Rectal smooth muscle tissue (tissue), 1 donor: ENCODE measurements at regions not wholly inside any gene's neighbourhood (a gene's known extent, or its start where the extent isn't known, plus 50 kb on each side); places are given as distances from the start of the nearest gene placed in this dataset.

Experiments
- H3K27ac ChIP-seq: one replicate; pipeline ENCODE4 v1.7.0; 2013; ENCODE audit warnings: low read depth, low read length, inconsistent platforms
- H3K27me3 ChIP-seq: one replicate; pipeline ENCODE4 v1.7.0; 2013; ENCODE audit warnings: low read length; ENCODE audit not compliant: control insufficient read depth, insufficient read depth
- H3K36me3 ChIP-seq: one replicate; pipeline ENCODE4 v1.7.0; 2013; ENCODE audit warnings: low read length; ENCODE audit not compliant: control insufficient read depth, insufficient read depth
- H3K4me1 ChIP-seq: one replicate; pipeline ENCODE4 v1.7.0; 2013; ENCODE audit warnings: low read length; ENCODE audit not compliant: control insufficient read depth, insufficient read depth
- H3K4me3 ChIP-seq: one replicate; pipeline ENCODE4 v1.7.0; 2013; ENCODE audit warnings: low read length
- H3K9ac ChIP-seq: one replicate; pipeline ENCODE4 v1.7.0; 2013; ENCODE audit warnings: low read length

DNA sequence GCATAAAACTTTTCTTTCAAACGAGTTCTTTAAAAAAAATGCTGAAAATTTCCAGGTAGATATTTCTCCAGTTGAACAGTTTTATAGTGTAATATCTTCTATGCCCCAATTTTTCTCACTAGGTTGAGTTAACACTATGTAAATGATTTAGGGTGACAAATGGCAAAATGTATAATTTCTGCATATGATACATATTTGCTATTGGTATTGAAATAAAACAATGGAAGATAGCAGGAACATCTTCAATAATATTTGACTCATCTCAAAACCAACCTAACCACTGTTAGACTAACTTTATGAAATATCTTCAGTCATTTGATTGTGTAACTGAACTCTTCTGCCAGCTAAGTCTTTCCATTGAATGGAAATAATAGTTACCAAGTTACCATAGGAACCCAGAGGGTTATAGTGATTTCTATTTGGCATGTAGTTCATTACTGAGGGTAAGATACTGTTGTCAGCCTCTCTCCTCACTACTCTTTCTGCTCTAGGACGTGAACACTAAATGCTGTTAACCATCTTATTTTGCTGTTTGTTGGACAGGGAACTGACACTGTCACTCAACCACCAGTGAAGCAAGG is 824.7 kb upstream of the NECTIN3 start:
- Histone ChIP-seq H3K27me3 (no peaks in the 10 kb centered on the region), H3K9ac (no peak overlapping the region), H3K4me3 (no peak overlapping the region), H3K27ac (no peak overlapping the region), H3K36me3 (no peaks in the 10 kb centered on the region), H3K4me1 (no peaks in the 10 kb centered on the region)

DNA sequence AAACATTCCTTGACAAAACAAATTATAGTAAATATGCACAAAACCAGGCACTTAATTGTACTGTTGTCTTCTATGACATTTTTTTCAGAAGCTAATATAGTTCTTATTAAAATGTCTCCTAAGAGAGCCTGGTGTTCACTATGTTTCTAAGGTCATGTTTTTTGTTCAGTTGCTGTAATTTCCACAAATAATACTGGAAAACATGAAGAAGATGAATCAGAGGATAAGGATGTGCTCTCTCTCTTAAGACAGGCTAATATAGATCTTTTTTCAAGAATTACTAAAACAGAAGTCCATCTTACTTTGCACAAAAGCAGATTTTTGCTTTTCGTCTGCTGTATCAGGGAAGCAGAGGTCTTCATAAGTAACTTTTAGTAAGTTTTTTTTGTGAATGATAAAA is 823.0 kb upstream of the NECTIN3 start:
- no peak overlapping the region for H3K27ac ChIP-seq
- no peak overlapping the region for H3K9ac ChIP-seq
- H3K4me1 ChIP-seq: no peaks in the 10 kb centered on the region
- H3K27me3 ChIP-seq: no peaks in the 10 kb centered on the region
- H3K36me3 ChIP-seq: no peaks in the 10 kb centered on the region
- H3K4me3 ChIP-seq: no peak overlapping the region

DNA sequence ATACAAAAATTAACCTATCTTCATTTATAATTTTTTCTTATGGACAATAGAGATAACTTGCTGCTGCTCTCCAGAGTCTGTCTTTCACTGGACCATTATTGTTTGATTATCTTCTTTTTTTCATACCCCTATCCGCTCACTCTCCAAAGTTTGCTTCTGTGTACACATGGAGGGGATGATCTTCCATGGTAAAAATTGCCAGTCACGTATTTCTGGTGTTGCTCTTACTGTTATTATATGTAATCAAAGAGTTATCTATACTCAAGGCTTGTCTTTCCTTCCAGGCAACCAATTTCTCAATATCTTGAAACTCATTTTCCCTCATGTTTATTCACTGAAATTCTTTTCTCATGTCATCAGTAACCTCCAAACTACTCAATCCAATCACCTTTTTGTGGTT is 817.8 kb upstream of the NECTIN3 start:
- H3K4me1 ChIP-seq: no peaks in the 10 kb centered on the region
- H3K36me3 ChIP-seq: no peaks in the 10 kb centered on the region
- no peak overlapping the region for H3K9ac ChIP-seq
- H3K27me3 ChIP-seq: no peaks in the 10 kb centered on the region
- H3K4me3 ChIP-seq: no peak overlapping the region
- H3K27ac ChIP-seq: no peak overlapping the region

DNA sequence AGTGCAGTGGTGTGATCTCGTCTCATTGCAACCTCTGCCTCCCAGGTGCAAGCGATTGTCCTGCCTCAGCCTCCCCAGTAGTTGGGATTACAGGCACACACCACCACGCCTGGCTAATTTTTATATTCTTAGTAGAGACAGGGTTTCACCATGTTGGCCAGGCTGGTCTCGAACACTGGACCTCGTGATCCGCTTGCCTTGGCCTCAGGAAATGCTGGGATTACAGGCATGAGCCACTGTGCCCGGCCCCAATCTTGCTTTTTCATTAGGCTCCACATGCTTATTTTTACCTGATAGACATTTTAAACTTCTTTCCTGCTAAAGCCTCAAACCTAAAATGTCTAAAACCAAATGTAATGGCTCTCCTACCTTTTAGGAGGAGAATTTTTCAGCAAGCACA is 817.0 kb upstream of the NECTIN3 start:
- Histone ChIP-seq H3K4me1 (no peaks in the 10 kb centered on the region), H3K4me3 (no peak overlapping the region), H3K27me3 (no peaks in the 10 kb centered on the region), H3K9ac (no peak overlapping the region), H3K36me3 (no peaks in the 10 kb centered on the region), H3K27ac (no peak overlapping the region)

DNA sequence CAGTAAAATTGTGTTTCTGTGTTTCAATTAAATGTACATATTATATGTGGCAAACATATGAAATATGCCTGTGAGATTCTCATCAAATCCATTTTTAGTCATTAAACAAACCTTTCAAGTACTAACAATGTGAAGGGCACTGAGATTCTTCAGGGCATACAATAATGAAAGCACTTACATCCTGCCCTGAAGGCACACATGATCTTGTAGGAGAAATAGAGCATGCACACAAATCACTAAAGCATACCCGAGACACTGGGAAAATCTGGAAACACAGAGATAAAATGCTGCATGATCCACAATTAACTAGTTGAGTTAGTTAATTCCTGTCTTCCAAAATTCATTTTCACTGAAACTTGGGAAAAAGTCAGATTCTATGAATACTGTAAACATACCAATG is 810.5 kb upstream of the NECTIN3 start:
- Histone ChIP-seq H3K4me3 (no peak overlapping the region), H3K9ac (no peak overlapping the region), H3K27ac (no peak overlapping the region)

DNA sequence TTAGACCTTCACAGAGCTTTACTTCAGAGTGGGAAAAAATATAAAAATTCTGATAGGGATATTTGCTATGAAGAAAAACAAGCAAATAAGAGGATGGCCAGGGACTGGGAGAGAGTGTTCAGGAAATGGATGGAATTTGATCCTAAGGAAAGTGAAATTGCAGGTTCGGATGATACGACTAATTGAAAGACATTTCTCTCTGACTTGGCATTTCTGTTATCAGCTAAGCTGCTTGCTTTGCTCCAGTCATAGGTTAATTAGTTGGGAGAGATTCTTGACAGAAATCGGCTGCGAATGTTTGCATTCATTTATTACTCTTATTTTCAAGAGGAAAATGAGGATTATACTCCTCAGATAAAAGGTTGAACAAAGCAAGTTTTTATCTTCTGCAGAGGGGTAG is 808.7 kb upstream of the NECTIN3 start:
- Histone ChIP-seq H3K9ac (no peak overlapping the region), H3K27ac (no peak overlapping the region), H3K4me3 (no peak overlapping the region), H3K4me1 (no peaks in the 10 kb centered on the region), H3K36me3 (no peaks in the 10 kb centered on the region), H3K27me3 (no peaks in the 10 kb centered on the region)

More for the DNA sequence above, 810.5 kb upstream of the NECTIN3 start:
- H3K27me3 ChIP-seq: no peaks in the 10 kb centered on the region
- H3K4me1 ChIP-seq: no peaks in the 10 kb centered on the region
- no peaks in the 10 kb centered on the region for H3K36me3 ChIP-seq

DNA sequence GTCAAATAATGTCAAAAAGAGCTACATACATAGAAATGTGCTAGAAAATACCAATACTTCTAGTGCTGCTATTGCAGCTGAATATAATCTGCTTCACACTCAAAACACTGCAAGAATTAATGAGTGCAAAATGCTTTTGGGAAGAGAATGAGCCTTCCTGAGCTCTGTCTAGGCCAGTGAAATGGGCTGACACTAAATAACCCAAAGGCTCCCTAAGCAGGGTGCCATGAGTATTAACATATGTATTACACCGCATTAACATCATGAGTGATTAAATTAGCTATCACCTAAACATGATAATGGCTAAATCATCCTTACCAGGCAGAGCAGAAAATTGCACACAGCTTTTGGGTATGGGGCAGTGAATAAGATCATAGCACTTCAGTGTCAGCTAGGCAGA is 806.3 kb upstream of the NECTIN3 start:
- H3K4me3 ChIP-seq: no peak overlapping the region
- H3K27ac ChIP-seq: no peak overlapping the region
- H3K4me1 ChIP-seq: no peaks in the 10 kb centered on the region
- H3K36me3 ChIP-seq: no peaks in the 10 kb centered on the region
- H3K9ac ChIP-seq: no peak overlapping the region
- no peaks in the 10 kb centered on the region for H3K27me3 ChIP-seq

DNA sequence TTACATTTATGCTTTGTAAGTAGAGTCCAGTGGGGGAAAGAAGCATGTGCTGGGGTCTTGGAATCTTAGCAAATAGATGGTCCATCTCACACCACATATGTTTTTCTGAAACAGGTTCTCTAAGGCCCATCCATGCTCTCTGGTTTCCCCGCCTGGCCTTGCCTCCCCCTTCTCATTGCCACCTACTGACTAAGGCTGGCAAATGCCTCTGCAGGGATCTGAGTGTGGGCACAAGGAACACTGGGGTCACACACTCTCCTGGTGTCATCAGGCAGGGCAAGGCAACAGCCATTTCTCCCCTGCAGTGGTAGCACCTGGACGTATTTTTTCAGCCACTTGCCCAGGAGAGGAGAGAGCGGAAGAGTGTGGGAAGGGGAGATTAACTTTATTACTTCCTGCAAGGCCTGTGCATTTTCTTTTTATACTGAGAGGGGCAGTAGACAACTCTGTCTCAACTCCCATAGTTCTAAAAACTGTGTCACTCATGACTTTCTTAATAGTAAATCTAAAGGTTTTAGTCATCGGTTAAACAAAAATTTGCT is 804.2 kb upstream of the NECTIN3 start:
- Histone ChIP-seq H3K9ac (no peak overlapping the region), H3K27me3 (no peaks in the 10 kb centered on the region), H3K4me3 (no peak overlapping the region), H3K36me3 (no peaks in the 10 kb centered on the region), H3K27ac (no peak overlapping the region), H3K4me1 (no peaks in the 10 kb centered on the region)

DNA sequence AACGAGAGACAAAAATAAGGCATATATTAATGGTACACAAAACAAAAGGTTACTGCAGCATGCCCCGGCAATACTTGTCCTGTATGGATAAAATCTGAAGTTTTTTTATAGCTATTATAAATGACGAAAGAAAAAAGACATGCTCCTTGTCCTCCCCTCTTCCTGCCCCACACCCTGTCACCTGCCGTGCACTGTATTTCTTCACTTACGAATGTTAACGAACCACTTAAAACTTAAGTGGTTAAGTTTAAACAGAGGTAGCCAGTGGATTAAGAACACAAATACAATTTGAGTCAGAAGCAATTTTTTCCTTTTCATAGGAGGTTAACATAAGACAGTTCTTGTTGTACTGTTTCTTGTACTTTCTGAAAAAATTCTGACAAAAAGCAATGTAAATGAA is 799.1 kb upstream of the NECTIN3 start:
- H3K27ac ChIP-seq: no peak overlapping the region
- H3K9ac ChIP-seq: no peak overlapping the region
- no peak overlapping the region for H3K4me3 ChIP-seq
- H3K27me3 ChIP-seq: no peaks in the 10 kb centered on the region
- H3K36me3 ChIP-seq: no peaks in the 10 kb centered on the region
- no peaks in the 10 kb centered on the region for H3K4me1 ChIP-seq

DNA sequence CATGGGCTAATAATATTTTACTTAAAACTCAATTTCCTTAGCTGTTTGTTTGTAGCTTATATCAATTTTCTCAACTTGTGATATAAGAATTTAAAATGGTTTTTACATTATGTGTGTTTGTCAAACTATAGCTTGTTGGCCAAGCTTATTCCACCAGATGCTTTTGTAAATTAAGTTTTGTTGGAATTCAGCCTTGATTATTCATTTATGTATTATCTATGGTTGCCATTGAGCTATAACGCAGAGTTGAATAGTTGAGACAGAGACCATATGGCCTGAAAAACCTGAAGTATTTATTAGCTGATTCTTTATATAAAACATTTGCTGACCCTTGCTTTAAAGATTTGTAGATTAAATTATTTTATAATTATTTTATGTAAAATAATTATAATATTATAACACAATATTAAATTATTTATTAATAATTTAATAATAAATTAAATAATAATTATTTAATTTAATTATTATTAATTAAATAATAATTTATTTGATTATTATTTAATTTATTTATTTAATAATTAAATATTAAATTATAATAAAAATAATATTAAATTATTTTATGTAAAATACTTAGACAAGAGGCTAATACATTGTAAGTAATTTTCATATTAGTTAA is 779.6 kb upstream of the NECTIN3 start:
- Histone ChIP-seq H3K27ac (no peak overlapping the region), H3K9ac (no peak overlapping the region), H3K36me3 (no peaks in the 10 kb centered on the region), H3K4me1 (no peaks in the 10 kb centered on the region), H3K4me3 (no peak overlapping the region), H3K27me3 (no peaks in the 10 kb centered on the region)

DNA sequence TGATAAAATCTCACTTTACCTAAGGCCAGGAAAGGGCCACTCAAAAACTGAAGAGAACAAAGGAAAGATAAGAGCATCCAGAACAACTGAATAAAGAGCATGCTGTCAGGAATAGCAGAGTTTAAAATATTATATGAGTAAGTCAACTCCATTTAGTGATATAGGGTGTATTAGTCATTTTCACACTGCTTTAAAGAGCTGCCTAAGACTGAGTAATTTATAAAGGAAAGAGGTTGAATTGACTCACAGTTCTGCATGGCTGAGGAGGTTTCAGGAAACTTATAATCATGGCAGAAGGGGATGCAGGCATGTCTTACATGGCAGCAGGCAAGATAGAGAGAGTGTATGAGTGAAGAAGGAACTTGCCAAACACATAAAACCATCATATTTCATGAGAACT is 778.0 kb upstream of the NECTIN3 start:
- no peaks in the 10 kb centered on the region for H3K27me3 ChIP-seq
- H3K9ac ChIP-seq: no peak overlapping the region
- H3K36me3 ChIP-seq: no peaks in the 10 kb centered on the region
- no peak overlapping the region for H3K27ac ChIP-seq
- no peak overlapping the region for H3K4me3 ChIP-seq
- no peaks in the 10 kb centered on the region for H3K4me1 ChIP-seq

DNA sequence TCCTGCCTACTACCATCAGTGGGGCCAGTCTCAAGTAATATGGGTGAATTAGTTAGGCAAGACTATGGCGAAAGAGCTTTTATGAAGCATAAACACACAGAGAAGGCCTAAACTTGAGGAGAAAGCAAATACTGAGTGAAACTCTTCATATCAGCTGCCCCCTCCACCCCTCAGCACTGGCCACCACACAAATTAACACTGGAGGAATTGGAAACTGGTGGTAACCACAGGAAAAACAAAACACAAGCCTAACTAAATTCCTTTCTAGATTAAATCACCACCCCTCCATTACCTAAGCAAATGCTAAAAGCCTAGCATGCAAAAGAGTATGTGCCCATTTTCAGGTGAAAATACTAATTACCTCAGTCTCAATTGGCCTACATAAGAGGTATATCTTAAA is 774.7 kb upstream of the NECTIN3 start:
- no peaks in the 10 kb centered on the region for H3K36me3 ChIP-seq
- no peak overlapping the region for H3K9ac ChIP-seq
- no peak overlapping the region for H3K27ac ChIP-seq
- H3K4me3 ChIP-seq: no peak overlapping the region
- no peaks in the 10 kb centered on the region for H3K4me1 ChIP-seq
- H3K27me3 ChIP-seq: no peaks in the 10 kb centered on the region

DNA sequence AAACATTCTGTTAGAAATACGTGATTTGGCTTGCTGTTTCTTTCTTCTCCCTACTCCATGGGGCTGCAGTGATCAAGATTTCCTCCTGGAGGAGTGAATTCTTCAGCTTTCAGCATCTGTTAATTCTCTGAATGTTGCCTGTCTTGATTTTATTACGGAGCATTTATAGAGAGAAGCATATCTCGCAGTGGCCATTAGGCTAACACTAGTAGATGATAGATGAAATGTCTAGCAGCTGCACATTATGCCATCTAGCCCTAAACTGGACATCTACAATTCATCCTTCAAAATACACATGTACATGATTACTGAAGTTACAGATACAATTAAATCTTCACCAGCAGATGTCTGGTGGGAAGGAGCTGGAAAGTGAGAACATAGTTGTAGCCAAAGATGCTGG is 769.8 kb upstream of the NECTIN3 start:
- Histone ChIP-seq H3K4me3 (no peak overlapping the region), H3K27me3 (no peaks in the 10 kb centered on the region), H3K4me1 (no peaks in the 10 kb centered on the region), H3K36me3 (no peaks in the 10 kb centered on the region), H3K9ac (no peak overlapping the region), H3K27ac (no peak overlapping the region)
